Fibroblast of peridontal ligament (primary cell): ENCODE measurements at regions not wholly inside any gene's neighbourhood (a gene's known extent, or its start where the extent isn't known, plus 50 kb on each side); places are given as distances from the start of the nearest gene placed in this dataset.
"Not testable (repeated sequence)": the region's sequence is repeated elsewhere in the genome, so short reads cannot be mapped to it uniquely, and the experiment has no call there.

ENCODE experiments used
- DNase-seq: peaks from one replicate; pipeline ENCODE4 v3.0.0-alpha.2; 2010; ENCODE audit errors: extremely low read depth

DNA sequence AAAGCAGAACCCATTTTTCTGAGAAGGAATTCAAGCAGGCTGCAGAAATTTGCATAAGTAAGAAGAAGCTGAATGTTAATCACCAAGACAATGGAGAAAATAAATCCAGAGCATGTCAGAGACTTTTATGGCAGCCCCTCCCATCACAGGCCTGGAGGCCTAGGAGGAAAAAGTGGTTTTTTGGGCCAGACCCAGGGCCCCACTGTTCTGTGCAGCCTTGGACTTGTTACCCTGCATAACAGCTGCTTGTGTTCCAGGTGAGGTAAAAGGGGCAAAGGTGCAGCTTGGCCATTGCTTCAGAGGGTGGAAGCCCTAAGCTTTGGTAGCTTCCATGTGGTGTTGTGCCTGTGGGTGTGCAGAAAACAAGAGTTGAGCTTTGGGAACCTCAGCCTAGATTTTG lies 1516.2 kb upstream of the PCDH10 start:
- DNase-seq: no peak

DNA sequence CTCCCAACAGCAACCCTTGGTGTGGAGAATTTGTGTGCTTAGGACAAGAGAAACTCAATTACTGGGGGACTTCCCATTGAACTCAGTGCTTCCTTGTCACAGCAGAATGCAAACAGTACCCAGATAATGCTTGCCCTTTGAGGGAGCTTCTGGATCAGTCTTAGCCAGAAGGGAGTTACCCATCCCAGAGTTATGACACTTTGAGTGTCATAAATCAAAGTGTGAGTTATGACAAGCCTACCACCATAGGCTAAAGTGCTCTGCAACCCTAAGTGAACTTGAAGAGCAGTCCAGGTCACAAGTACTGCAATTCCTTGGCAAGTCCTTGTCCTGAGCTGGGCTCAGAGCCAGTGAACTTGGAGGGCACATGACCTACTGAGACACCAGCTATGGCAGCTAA lies 1513.9 kb upstream of the PCDH10 start:
- no peak for DNase-seq

DNA sequence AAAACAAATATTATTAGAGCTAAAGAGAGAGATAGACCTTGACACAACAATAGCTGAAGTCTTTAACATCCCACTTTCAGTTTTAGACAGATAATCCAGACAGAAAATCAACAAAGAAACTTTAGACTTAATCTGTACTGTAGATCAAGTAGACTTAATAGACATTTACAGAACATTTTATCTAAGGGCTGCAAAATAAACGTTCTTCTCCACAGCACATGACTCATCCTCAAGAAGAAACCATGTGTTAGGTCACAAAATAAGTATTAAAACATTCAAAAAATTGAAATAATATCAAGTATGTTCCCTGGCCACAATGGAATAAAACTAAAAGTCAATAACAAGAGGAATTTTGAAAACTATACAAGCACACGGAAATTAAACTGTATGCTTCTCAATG lies 1510.3 kb upstream of the PCDH10 start:
- peak; percentile 0 for DNase-seq

DNA sequence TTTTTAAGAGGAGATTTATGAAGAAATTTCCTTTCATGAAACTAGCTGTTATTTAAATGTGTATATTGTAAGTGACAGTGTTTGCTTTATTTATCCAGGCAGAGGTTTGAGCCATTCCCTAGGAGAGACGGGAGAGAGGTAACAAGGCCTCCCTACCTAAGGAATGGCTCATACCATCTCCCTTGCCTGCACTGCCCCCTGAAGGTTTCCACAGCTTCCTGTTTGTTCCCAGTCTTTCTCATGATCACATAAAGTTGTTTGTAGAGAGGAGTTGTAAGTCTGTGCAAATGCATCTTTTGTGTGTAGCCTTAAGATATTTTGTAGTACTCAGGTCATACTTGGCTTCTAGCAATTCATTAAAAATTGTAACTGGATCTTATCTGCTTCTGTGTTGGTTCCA lies 1504.5 kb upstream of the PCDH10 start:
- DNase-seq: peak; percentile 3

DNA sequence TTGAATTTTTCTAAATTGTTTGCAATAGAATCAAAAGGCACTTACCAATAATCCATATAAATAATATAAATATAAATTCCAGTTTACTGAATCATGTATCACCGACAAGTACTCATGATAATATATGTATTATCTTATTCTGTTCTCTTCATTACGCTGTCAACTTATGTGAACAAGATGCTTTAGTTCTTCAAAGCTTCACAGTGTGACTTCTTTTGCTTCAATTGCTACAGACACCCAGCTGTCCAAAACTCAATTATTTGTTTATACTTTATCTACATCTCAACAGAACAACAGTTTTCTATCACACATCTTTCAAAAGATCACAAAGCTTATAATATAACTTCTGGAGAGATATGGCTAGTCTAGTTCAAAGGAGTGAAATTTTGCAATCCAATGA lies 1499.9 kb upstream of the PCDH10 start:
- DNase-seq: no peak

DNA sequence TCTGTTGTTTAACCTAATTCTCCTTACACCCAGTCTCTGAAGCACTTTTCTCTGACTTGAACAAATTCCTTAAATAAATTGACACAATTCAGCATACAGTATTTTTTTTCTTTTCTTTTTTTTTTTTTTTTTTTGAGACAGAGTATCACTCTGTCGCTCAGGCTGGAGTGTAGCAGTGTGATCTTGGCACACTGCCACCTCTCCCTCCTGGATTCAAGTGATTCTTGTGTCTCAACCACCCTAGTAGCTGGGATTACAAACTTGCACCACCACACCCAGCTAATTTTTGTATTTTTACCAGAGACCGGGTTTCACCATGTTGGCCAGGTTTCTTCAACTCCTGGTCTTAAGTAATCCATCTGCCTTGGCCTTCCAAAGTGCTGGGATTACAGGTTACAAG lies 1498.1 kb upstream of the PCDH10 start:
- no peak for DNase-seq

DNA sequence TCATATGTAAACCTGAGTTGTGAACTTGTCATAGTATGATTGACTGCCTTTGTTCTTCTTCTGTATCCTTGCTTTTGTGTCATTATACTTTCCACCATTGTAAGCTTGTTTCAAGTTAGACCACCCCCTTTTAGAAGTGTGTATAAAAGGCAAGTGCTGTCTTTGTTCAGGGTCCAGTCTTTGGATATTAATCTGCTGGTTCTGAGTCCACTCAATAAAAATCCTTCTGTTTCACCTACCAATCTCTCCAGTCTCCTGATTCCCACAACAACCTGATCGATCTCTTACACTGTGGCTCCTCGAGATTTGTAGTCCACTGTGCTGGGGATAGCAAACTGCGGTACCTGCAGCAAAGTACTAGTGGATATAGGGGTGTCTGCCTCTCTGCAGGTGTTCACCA lies 1465.8 kb upstream of the PCDH10 start:
- not testable (repeated sequence) for DNase-seq

DNA sequence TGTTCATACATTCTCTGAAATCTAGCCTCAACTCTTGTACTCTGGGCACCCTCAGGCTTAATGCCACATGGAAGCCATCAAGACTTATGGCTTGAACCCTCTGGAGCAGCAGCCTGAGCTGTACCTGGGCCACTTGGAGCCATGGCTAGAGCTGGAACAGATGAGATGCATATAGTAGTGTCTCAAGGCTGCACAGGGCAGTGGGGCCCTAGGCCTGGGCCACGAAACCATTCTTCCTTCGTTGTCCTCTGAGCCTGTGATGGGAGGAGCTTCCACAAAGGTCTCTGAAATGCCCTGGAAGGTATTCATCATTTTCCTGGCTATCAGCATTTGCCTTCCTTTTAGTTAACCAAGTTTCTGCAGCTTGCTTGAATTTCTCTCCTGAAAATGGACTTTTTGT lies 1427.2 kb upstream of the PCDH10 start:
- no peak for DNase-seq

DNA sequence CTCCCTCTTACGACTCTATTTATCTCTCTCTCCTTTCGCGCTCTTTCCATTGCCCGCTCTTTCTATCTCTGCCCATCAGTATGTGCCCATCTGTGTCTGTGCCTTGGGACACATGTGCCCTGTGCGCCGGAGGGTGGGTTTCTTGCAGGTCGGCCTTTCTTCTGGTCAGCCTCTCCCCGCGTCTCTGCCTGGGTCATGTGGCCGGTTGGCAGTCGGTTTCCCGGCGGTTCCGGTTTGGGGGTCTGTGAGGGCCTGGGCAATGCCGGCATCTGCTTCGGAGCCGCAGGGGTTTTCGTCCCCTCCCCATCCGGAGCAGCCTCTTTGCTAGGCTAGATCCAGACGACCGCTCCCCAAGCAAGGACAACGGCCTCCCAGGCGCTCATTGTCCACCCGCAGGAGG lies 1426.0 kb upstream of the PCDH10 start:
- DNase-seq: not testable (repeated sequence)

DNA sequence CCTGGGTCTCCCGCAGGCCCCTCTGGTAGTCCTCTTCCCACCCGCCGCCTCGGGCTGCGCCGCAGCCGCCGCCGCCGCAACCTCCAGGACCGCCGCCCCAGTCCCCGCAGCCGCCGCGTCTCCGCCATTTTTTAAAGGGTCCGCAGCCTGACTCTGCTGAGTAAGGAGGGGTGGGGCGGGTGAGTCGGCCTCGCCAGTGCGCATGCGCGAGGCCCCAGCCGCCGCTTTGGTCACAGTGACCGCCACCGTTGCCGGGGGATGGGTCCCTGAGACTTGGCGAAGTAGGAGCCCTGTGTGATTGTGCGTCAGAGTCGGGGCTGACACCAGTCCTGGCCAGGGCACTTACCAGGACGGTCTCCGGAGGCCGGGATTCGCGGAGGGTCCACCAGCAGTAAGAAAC lies 1424.2 kb upstream of the PCDH10 start:
- peak; percentile 54 for DNase-seq

DNA sequence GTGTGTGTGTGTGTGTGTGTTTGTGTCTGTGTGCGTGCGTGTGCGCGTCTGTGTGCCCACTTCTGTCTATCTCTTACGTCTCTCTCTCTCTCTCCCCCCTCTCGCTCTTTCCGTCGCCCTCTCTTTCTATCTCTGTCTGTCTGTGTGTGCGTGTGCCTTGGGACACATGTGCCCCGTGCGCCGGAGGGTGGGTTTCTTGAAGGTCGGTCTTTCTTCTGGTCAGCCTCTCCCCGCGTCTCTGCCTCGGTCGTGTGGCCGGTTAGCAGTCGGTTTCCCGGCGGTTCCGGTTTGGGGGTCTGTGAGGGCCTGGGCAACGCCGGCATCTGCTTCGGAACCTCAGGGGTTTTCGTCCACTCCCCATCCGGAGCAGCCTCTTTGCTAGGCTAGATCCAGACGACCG lies 1423.6 kb upstream of the PCDH10 start:
- not testable (repeated sequence) for DNase-seq

DNA sequence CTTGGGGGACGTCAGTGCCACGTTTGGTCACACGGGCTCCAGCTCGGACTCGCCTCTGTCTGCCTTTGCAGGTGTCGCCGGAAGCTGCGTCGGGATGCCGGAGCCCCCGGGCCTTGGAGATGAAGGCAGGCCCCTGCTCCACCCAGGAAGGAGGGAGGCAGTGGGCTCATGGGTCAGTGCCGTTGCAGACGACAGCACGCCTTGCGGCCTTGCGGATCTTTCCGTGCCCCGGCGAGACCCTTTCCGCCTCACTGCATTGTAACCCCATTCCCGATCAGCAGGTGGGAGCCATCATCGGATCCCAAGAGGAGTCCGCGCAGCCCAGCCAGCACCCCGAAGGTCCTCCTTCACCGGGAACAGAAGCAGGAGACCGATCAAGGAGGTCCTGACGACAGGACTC lies 1422.2 kb upstream of the PCDH10 start:
- not testable (repeated sequence) for DNase-seq

DNA sequence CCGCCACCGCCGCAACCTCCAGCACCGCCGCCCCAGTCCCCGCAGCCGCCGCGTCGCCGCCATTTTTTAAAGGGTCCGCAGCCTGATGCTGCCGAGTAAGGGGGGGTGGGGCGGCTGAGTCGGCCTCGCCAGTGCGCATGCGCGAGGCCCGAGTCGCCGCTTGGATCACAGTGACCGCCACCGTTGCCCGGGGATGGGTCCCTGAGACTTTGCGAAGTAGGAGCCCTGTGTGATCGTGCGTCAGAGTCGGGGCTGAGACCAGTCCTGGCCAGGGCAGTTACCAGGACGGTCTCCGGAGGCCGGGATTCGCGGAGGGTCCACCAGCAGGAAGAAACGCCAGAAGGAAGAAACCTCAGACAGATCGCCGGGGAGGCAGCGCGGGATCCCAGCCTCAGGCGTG lies 1421.7 kb upstream of the PCDH10 start:
- not testable (repeated sequence) for DNase-seq

DNA sequence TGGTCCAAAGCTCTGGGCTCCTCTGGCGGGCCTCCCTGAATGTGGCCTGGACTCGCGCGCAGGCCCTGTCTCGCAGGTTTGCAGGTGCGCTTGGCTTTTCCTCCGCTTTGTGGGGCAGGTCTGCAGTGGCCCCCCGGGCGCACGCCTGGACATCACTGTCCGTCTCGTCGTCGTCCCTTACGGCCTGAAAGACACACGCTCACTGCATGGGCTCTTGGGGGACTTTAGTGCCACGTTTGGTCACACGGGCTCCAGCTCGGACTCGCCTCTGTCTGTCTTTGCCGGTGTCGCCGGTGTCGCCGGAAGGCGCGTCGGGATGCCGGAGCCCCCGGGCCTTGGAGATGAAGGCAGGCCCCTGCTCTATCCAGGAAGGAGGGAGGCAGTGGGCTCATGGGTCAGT lies 1419.9 kb upstream of the PCDH10 start:
- DNase-seq: not testable (repeated sequence)

DNA sequence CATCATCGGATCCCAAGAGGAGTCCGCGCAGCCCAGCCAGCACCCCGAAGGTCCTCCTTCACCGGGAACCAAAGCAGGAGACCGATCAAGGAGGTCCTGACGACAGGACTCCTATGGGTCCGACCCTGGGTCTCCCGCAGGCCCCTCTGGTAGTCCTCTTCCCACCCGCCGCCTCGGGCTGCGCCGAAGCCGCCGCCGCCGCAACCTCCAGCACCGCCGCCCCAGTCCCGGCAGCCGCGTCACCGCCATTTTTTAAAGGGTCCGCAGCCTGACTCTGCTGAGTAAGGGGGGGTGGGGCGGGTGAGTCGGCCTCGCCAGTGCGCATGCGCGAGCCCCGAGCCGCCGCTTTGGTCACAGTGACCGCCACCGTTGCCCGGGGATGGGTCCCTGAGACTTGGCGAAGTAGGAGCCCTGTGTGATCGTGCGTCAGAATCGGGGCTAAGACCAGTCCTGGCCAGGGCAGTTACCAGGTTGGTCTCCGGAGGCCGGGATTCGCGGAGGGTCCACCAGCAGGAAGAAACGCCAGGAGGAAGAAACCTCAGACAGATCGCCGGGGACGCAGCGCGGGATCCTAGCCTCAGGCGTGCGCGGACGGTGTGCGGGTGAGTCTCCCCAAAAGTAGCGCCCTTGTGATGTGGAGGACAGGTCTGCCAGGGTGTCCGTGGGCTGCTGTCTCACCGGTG lies 1419.2 kb upstream of the PCDH10 start:
- not testable (repeated sequence) for DNase-seq

DNA sequence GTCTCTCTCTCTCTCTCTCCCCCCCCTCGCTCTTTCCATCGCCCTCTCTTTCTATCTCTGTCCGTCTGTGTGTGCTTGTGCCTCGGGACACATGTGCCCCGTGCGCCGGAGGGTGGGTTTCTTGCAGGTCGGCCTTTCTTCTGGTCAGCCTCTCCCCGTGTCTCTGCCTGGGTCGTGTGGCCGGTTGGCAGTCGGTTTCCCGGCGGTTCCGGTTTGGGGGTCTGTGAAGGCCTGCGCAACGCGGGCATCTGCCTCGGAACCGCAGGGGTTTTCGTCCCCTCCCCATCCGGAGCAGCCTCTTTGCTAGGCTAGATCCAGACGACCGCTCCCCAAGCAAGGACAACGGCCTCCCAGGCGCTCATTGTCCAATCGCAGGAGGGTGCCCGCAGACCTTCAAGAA lies 1418.5 kb upstream of the PCDH10 start:
- DNase-seq: not testable (repeated sequence)

DNA sequence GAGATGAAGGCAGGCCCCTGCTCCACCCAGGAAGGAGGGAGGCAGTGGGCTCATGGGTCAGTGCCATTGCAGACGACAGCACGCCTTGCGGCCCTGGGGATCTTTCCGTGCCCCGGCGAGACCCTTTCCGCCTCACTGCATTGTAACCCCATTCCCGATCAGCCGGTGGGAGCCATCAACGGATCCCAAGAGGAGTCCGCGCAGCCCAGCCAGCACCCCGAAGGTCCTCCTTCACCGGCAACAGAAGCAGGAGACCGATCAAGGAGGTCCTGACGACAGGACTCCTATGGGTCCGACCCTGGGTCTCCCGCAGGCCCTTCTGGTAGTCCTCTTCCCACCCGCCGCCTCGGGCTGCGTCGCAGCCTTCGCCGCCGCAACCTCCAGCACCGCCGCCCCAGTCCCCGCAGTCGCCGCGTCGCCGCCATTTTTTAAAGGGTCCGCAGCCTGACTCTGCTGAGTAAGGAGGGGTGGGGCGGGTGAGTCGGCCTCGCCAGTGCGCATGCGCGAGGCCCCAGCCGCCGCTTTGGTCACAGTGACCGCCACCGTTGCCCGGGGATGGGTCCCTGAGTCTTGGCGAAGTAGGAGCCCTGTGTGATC lies 1417.0 kb upstream of the PCDH10 start:
- not testable (repeated sequence) for DNase-seq

DNA sequence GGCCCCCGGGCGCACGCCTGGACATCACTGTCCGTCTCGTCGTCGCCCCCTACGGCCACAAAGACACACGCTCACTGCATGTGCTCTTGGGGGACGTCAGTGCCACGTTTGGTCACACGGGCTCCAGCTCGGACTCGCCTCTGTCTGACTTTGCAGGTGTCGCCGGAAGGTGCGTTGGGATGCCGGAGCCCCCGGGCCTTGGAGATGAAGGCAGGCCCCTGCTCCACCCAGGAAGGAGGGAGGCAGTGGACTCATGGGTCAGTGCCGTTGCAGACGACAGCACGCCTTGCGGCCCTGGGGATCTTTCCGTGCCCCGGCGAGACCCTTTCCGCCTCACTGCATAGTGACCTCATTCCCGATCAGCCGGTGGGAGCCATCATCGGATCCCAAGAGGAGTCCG lies 1414.8 kb upstream of the PCDH10 start:
- not testable (repeated sequence) for DNase-seq

DNA sequence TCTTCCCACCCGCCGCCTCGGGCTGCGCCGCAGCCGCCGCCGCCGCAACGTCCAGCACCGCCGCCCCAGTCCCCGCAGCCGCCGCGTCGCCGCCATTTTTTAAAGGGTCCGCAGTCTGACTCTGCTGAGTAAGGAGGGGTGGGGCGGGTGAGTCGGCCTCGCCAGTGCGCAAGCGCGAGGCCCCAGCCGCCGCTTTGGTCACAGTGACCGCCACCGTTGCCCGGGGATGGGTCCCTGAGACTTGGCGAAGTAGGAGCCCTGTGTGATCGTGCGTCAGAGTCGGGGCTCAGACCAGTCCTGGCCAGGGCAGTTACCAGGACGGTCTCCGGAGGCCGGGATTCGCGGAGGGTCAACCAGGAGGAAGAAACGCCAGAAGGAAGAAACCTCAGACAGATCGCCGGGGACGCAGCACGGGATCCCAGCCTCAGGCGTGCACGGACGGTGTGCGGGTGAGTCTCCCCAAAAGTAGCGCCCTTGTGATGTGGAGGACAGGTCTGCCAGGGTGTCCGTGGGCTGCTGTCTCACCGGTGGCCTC lies 1414.2 kb upstream of the PCDH10 start:
- DNase-seq: not testable (repeated sequence)

DNA sequence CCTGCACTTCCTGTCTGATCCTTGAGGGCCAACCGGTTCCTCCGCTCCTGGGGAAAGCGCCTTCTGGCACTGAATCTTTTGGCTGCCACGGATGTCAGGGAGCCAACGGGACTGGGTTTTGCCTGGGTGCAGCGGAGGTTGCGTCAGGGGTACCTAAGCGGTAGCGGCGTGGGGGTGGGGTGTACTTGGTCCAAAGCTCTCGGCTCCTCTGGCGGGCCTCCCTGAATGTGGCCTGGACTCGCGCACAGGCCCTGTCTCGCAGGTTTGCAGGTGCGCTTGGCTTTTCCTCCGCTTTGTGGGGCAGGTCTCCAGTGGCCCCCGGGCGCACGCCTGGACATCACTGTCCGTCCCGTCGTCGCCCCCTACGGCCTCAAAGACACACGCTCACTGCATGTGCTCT lies 1410.1 kb upstream of the PCDH10 start:
- DNase-seq: not testable (repeated sequence)

DNA sequence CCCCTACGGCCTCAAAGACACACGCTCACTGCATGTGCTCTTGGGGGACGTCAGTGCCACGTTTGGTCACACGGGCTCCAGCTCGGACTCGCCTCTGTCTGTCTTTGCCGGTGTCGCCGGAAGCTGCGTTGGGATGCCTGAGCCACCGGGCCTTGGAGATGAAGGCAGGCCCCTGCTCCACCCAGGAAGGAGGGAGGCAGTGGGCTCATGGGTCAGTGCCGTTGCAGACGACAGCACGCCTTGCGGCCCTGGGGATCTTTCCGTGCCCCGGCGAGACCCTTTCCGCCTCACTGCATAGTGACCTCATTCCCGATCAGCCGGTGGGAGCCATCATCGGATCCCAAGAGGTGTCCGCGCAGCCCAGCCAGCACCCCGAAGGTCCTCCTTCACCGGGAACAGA lies 1407.3 kb upstream of the PCDH10 start:
- not testable (repeated sequence) for DNase-seq

DNA sequence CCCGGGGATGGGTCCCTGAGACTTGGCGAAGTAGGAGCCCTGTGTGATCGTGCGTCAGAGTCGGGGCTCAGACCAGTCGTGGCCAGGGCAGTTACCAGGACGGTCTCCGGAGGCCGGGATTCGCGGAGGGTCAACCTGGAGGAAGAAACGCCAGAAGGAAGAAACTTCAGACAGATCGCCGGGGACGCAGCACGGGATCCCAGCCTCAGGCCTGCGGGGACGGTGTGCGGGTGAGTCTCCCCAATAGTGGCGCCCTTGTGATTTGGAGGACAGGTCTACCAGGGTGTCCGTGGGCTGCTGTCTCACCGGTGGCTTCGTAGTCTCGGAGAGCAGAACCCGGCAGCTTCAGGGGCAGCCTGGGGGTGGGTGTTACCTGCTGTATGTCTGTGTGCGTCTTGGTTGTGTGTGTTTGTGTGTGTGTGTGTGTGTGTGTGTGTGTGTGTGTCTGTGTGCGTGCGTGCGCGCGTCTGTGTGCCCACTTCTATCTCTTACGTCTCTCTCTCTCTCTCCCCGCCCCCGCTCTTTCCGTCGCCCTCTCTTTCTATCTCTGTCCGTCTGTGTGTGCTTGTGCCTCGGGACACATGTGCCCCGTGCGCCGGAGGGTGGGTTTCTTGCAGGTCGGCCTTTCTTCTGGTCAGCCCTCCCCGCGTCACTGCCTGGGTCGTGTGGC lies 1406.4 kb upstream of the PCDH10 start:
- DNase-seq: not testable (repeated sequence)

DNA sequence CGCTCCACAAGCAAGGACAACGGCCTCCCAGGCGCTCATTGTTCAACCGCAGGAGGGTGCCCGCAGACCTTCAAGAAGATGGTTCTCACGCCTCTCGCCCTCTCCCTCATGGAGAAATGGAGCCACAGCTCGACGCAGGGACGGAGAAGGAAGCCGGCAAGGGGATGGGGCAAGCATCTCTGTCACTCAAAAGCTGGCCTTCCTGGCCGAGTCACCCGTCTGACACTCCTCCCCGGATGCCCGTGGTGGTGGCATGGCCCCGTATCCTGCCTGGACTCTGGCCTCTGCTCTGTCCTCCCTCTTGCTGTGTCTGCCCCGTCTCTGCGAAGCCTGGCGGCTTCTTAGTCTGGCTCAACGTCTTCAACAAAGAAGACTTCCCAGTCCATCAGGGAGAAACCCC lies 1405.7 kb upstream of the PCDH10 start:
- not testable (repeated sequence) for DNase-seq
